Caco-2 (cell line): ENCODE measurements at regions not wholly inside any gene's neighbourhood (a gene's known extent, or its start where the extent isn't known, plus 50 kb on each side); places are given as distances from the start of the nearest gene placed in this dataset.

Source experiments
- BruUV-seq: library from RNA; stranded (reverse); fragments of 400-500 nt; replicated peaks from 2 replicates; lab custom pipeline; 2021; lab: Mats Ljungman, UMichigan
- CTCF ChIA-PET: fragments of 300-600 bp; sonication (Branson Sonifier 250); formaldehyde crosslinking; loops from one replicate; lab custom pipeline; 2022; ENCODE audit warnings: antibody characterized with exemption; lab: Charles Lee
- POLR2A ChIA-PET: fragments of 300-600 bp; sonication (Branson Sonifier 250); formaldehyde crosslinking; loops from one replicate; lab custom pipeline; 2022; ENCODE audit warnings: antibody characterized with exemption; lab: Charles Lee
- DNase-seq, 2 experiments: peaks; one replicate each; pipeline versions ENCODE4 v3.0.0 to v3.0.0-alpha.2; 2020 to 2022
- H3K27me3 ChIP-seq: replicated peaks from 2 replicates; pipeline ENCODE4 v1.6.0; 2011; ENCODE audit warnings: low read length; ENCODE audit not compliant: control insufficient read depth, insufficient read depth
- H3K36me3 ChIP-seq: 2 replicates; pipeline ENCODE4 v1.5.1; 2011; ENCODE audit warnings: low read length; ENCODE audit not compliant: control insufficient read depth, insufficient read depth
- H3K4me1 ChIP-seq: fragments of 250-450 bp; sonication (Bioruptor Pico); 2 replicates; pipeline ENCODE4 v1.5.1; 2020; ENCODE audit warnings: mild to moderate bottlenecking
- H3K4me3 ChIP-seq: 2 replicates; pipeline ENCODE4 v1.5.1; 2011; ENCODE audit warnings: low read depth, mild to moderate bottlenecking, control low read depth, low read length
- H3K9me3 ChIP-seq: fragments of 250-450 bp; sonication (Bioruptor Pico); 2 replicates; pipeline ENCODE4 v1.5.1; 2020; ENCODE audit warnings: mild to moderate bottlenecking, moderate library complexity
- H3K27ac Mint-ChIP-seq: one replicate; pipeline ENCODE4 v1.8.0; 2022; ENCODE audit warnings: mixed read lengths; ENCODE audit not compliant: unreplicated experiment
- H3K27me3 Mint-ChIP-seq: one replicate; pipeline ENCODE4 v1.8.0; 2022; ENCODE audit warnings: mixed read lengths; ENCODE audit not compliant: insufficient read depth, unreplicated experiment
- H3K36me3 Mint-ChIP-seq: one replicate; pipeline ENCODE4 v1.8.0; 2022; ENCODE audit warnings: mild to moderate bottlenecking, mixed read lengths; ENCODE audit not compliant: insufficient read depth, unreplicated experiment
- H3K4me1 Mint-ChIP-seq: one replicate; pipeline ENCODE4 v1.8.0; 2022; ENCODE audit warnings: low read depth, mixed read lengths; ENCODE audit not compliant: unreplicated experiment
- H3K4me3 Mint-ChIP-seq: one replicate; pipeline ENCODE4 v1.8.0; 2022; ENCODE audit warnings: mild to moderate bottlenecking, moderate library complexity, mixed read lengths; ENCODE audit not compliant: unreplicated experiment
- H3K9me3 Mint-ChIP-seq: one replicate; pipeline ENCODE4 v1.8.0; 2022; ENCODE audit warnings: mixed read lengths; ENCODE audit not compliant: unreplicated experiment
- intact Hi-C: fragments of 100-400 bp; cut with micrococcal nuclease; formaldehyde crosslinking; loops from one replicate; pipeline ENCODE4 v1.10.0; 2022; ENCODE audit not compliant: unreplicated experiment
- TF ChIP-seq, protein P1 (sequence below), 2 experiments: fragments of 200-600 bp in 1 of 2; IDR thresholded peaks; 1 replicate in 1 of 2; 2 replicates in 1 of 2; pipeline versions ENCODE4 v1.5.1 to v1.8.0; 2011 to 2022; ENCODE audit warnings: antibody characterized with exemption in 1 of 2, control low read depth in 1 of 2, inconsistent platforms in 1 of 2, low read depth in 1 of 2, low read length in 1 of 2, mild to moderate bottlenecking in 1 of 2, moderate library complexity in 1 of 2; ENCODE audit not compliant: insufficient read depth in 1 of 2, severe bottlenecking in 1 of 2, unreplicated experiment in 1 of 2

DNA sequence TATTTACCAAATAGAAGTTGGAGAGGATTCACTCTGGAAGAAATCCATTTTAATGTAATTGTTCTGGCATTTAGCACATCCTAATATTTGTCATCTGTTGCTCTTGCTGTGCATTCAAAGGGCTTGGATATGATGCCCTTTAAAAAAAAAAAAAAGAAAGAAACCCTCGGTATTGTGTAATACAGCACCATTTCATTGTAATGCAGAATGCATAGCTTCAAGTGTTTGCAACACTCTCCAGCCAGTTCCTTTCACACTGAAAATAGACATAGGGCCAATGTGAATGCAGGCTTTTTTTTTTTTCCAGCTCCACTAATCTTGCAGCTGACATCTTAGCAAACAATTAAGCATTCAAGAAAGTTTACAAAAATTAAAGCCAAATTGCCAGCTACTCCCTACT, 197.4 kb upstream of the POU3F2 start:
- H3K27ac Mint-ChIP-seq = no peak overlapping the region
- no peaks in the 10 kb centered on the region for H3K9me3 Mint-ChIP-seq
- H3K4me3 ChIP-seq = no peak overlapping the region
- peaks cover 4% of the 10 kb centered on the region for H3K4me1 ChIP-seq
- no peaks in the 10 kb centered on the region for H3K4me1 Mint-ChIP-seq
- no peaks in the 10 kb centered on the region for H3K27me3 ChIP-seq
- H3K36me3 Mint-ChIP-seq = no peaks in the 10 kb centered on the region
- POLR2A ChIA-PET = no interaction called here
- TF ChIP-seq, protein P1, sequence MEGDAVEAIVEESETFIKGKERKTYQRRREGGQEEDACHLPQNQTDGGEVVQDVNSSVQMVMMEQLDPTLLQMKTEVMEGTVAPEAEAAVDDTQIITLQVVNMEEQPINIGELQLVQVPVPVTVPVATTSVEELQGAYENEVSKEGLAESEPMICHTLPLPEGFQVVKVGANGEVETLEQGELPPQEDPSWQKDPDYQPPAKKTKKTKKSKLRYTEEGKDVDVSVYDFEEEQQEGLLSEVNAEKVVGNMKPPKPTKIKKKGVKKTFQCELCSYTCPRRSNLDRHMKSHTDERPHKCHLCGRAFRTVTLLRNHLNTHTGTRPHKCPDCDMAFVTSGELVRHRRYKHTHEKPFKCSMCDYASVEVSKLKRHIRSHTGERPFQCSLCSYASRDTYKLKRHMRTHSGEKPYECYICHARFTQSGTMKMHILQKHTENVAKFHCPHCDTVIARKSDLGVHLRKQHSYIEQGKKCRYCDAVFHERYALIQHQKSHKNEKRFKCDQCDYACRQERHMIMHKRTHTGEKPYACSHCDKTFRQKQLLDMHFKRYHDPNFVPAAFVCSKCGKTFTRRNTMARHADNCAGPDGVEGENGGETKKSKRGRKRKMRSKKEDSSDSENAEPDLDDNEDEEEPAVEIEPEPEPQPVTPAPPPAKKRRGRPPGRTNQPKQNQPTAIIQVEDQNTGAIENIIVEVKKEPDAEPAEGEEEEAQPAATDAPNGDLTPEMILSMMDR (IDR thresholded peaks at IDR 0.05; ENCODE audit: insufficient read depth in 1 of 2, low read depth in 1 of 2, low read length in 1 of 2, severe bottlenecking in 1 of 2, unreplicated experiment in 1 of 2) = no peak
- no peak overlapping the region for H3K4me3 Mint-ChIP-seq
- BruUV-seq = no TSS peak
- DNase-seq = no peak
- no peaks in the 10 kb centered on the region for H3K9me3 ChIP-seq
- H3K36me3 ChIP-seq = no peaks in the 10 kb centered on the region
- H3K27me3 Mint-ChIP-seq = peaks cover 5% of the 10 kb centered on the region
- CTCF ChIA-PET = no interaction called here
- intact Hi-C loops = no loop called here

DNA sequence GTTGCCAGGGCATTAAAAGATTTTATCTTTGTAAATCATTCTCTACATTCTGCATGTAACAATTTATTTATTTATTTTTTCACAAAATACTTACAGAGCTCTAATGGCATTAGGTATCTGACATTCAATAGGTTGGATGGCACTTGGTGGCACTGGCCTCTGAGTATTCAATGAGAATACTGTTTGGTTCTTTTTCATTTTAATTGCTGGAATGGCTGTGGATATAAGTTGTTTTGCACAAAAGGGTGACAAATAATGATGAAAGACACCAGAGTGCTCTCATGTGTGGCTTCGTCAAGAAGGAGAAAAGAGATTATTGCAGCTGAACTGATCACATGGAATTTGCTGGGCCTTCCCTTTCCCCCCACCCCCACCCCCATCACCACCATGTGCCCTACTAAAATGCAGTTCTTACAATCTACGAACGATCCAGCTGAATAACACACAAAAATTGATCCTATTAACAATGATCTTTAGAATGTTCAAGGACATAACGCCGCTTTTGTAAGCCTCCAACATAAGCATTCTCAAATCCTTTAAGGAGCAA, 195.2 kb upstream of the POU3F2 start:
- POLR2A ChIA-PET = no interaction called here
- H3K4me3 ChIP-seq = no peak overlapping the region
- Mint-ChIP-seq H3K9me3 (no peaks in the 10 kb centered on the region), H3K27ac (no peak overlapping the region), H3K4me3 (no peak overlapping the region), H3K36me3 (no peaks in the 10 kb centered on the region), H3K4me1 (no peaks in the 10 kb centered on the region), H3K27me3 (peaks cover 5% of the 10 kb centered on the region)
- CTCF ChIA-PET = no interaction called here
- H3K9me3 ChIP-seq = no peaks in the 10 kb centered on the region
- TF ChIP-seq, protein P1 (IDR thresholded peaks at IDR 0.05; ENCODE audit: insufficient read depth in 1 of 2, low read depth in 1 of 2, low read length in 1 of 2, severe bottlenecking in 1 of 2, unreplicated experiment in 1 of 2) = no peak
- no peak for DNase-seq
- H3K4me1 ChIP-seq = peaks cover 7% of the 10 kb centered on the region
- H3K36me3 ChIP-seq = no peaks in the 10 kb centered on the region
- intact Hi-C loops = no loop called here
- no peaks in the 10 kb centered on the region for H3K27me3 ChIP-seq
- BruUV-seq = no TSS peak

DNA sequence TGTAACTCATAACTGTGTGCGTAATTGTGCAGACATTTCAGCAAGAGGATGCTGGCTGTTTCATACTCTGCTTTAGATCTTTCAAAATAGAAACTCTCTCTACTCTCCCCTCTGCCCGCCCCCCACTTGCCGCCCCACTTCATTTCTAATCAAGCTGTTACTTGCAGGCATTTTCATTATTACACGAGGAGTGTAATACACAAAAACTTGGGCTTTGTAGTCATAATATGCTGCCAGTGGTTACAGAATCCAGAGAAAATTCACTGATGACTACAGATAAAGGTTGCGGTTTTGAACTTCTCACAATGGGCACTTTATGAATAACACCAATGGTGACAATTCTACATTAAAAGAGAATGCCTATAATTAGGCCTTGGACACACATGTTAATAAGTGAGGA, 194.0 kb upstream of the POU3F2 start:
- no peaks in the 10 kb centered on the region for H3K36me3 ChIP-seq
- no TSS peak for BruUV-seq
- no peak overlapping the region for H3K4me3 Mint-ChIP-seq
- H3K27ac Mint-ChIP-seq = no peak overlapping the region
- no peak overlapping the region for H3K4me3 ChIP-seq
- DNase-seq = no peak
- peaks cover 7% of the 10 kb centered on the region for H3K4me1 ChIP-seq
- TF ChIP-seq, protein P1 (IDR thresholded peaks at IDR 0.05; ENCODE audit: insufficient read depth in 1 of 2, low read depth in 1 of 2, low read length in 1 of 2, severe bottlenecking in 1 of 2, unreplicated experiment in 1 of 2) = no peak
- CTCF ChIA-PET = no interaction called here
- H3K9me3 ChIP-seq = no peaks in the 10 kb centered on the region
- no peaks in the 10 kb centered on the region for H3K9me3 Mint-ChIP-seq
- intact Hi-C loops = no loop called here
- H3K27me3 ChIP-seq = no peaks in the 10 kb centered on the region
- POLR2A ChIA-PET = no interaction called here
- H3K36me3 Mint-ChIP-seq = no peaks in the 10 kb centered on the region
- H3K27me3 Mint-ChIP-seq = peaks cover 5% of the 10 kb centered on the region
- no peaks in the 10 kb centered on the region for H3K4me1 Mint-ChIP-seq
